WTC11 (cell line): ENCODE measurements at regions not wholly inside any gene's neighbourhood (a gene's known extent, or its start where the extent isn't known, plus 50 kb on each side); places are given as distances from the start of the nearest gene placed in this dataset.

Experiments
- FOXK1 ChIP-seq: sonication (generic); formaldehyde crosslinking; IDR thresholded peaks from 2 replicates; pipeline ENCODE4 v1.8.0; 2022; ENCODE audit warnings: mild to moderate bottlenecking, moderate library complexity, missing genetic modification reagents
- FOXP1 ChIP-seq: sonication (generic); formaldehyde crosslinking; IDR thresholded peaks from 2 replicates; pipeline ENCODE4 v1.8.0; 2022; ENCODE audit warnings: missing genetic modification reagents, mild to moderate bottlenecking, moderate library complexity, borderline replicate concordance
- GABPB1 ChIP-seq: sonication (generic); formaldehyde crosslinking; IDR thresholded peaks from 2 replicates; pipeline ENCODE4 v1.8.1; 2023; ENCODE audit warnings: mild to moderate bottlenecking, missing genetic modification reagents
- NFYB ChIP-seq: sonication (generic); formaldehyde crosslinking; conservative IDR thresholded peaks from 2 replicates; pipeline ENCODE4 v1.8.0; 2022; ENCODE audit warnings: low read depth, missing genetic modification reagents
- OVOL2 ChIP-seq: fragments of 250-450 bp; sonication (Bioruptor Pico); IDR thresholded peaks from 2 replicates; pipeline ENCODE4 v1.9.0; 2021; ENCODE audit warnings: mild to moderate bottlenecking, borderline replicate concordance
- SMAD3 ChIP-seq: sonication (generic); formaldehyde crosslinking; IDR thresholded peaks from 2 replicates; pipeline ENCODE4 v1.8.0; 2022; ENCODE audit warnings: missing genetic modification reagents, mild to moderate bottlenecking, borderline replicate concordance
- SMAD4 ChIP-seq: sonication (generic); formaldehyde crosslinking; IDR thresholded peaks from 2 replicates; pipeline ENCODE4 v1.8.0; 2022; ENCODE audit warnings: mild to moderate bottlenecking, missing genetic modification reagents
- TEAD4 ChIP-seq: sonication (generic); formaldehyde crosslinking; IDR thresholded peaks from 2 replicates; pipeline ENCODE4 v1.8.0; 2022; ENCODE audit warnings: mild to moderate bottlenecking, missing genetic modification reagents
- ZNF396 ChIP-seq: fragments of 250-450 bp; sonication (Bioruptor Pico); IDR thresholded peaks from 2 replicates; pipeline ENCODE4 v1.8.0; 2021; ENCODE audit warnings: mild to moderate bottlenecking, moderate library complexity, borderline replicate concordance
- ZNF423 ChIP-seq: fragments of 250-450 bp; sonication (Bioruptor Pico); IDR thresholded peaks from 2 replicates; pipeline ENCODE4 v2.1.2; 2022; ENCODE audit warnings: mild to moderate bottlenecking, moderate library complexity
- TF ChIP-seq, protein P1 (sequence below): sonication (generic); formaldehyde crosslinking; IDR thresholded peaks from 2 replicates; pipeline ENCODE4 v1.8.0; 2022; ENCODE audit warnings: mild to moderate bottlenecking, missing genetic modification reagents
- TF ChIP-seq, protein P2 (sequence below): sonication (generic); formaldehyde crosslinking; IDR thresholded peaks from 2 replicates; pipeline ENCODE4 v1.8.1; 2022; ENCODE audit warnings: missing genetic modification reagents, borderline replicate concordance
- TF ChIP-seq, protein P3 (sequence below): sonication (generic); formaldehyde crosslinking; IDR thresholded peaks from 2 replicates; pipeline ENCODE4 v1.8.0; 2023; ENCODE audit warnings: missing genetic modification reagents
- TF ChIP-seq, protein P4 (sequence below): sonication (generic); formaldehyde crosslinking; IDR thresholded peaks from 2 replicates; pipeline ENCODE4 v1.8.1; 2023; ENCODE audit warnings: mild to moderate bottlenecking, missing genetic modification reagents, borderline replicate concordance
- TF ChIP-seq, protein P5 (sequence below): sonication (generic); formaldehyde crosslinking; IDR thresholded peaks from 2 replicates; pipeline ENCODE4 v1.8.0; 2023; ENCODE audit warnings: mild to moderate bottlenecking, missing genetic modification reagents
- TF ChIP-seq, protein P6 (sequence below): fragments of 250-450 bp; sonication (Bioruptor Pico); IDR thresholded peaks from 2 replicates; pipeline ENCODE4 v1.9.0; 2021; ENCODE audit warnings: mild to moderate bottlenecking
- TF ChIP-seq, protein P7 (sequence below): sonication (generic); formaldehyde crosslinking; IDR thresholded peaks from 2 replicates; pipeline ENCODE4 v1.8.0; 2022; ENCODE audit warnings: mild to moderate bottlenecking, missing genetic modification reagents

DNA sequence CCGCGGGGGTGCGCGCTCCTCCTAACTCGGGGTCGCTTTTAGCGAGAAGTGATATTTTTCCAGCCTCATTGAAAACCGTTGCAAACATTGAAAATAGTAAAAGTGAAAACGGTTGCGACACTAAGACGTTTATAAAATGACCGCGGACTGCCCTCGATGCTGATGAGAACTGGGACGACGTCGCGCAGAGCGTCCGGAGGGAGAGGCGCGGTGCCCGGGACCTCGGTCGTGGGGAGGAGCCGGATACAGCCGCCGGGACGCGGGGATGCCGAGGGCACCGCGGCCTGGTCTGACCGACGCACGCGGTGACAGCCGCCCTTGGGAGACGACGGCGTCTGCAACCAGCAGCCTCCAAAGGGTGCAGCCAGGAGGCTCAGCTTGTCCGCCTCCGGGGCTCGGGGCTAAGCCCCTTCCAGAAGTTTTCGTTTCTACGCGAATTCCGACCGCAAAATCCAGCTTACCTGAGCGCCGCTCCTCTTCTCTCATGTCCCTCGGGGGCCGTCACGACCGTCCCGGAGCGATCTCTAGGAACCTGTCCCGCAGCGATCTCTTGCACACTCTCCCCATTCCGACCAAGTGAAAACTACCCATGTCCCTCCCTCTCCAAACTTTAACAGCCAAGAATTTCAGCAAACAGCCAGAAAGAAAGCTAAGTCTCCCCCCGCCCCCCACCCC lies 144.4 kb upstream of the ETS2 start (continued):
- TF ChIP-seq, protein P1, sequence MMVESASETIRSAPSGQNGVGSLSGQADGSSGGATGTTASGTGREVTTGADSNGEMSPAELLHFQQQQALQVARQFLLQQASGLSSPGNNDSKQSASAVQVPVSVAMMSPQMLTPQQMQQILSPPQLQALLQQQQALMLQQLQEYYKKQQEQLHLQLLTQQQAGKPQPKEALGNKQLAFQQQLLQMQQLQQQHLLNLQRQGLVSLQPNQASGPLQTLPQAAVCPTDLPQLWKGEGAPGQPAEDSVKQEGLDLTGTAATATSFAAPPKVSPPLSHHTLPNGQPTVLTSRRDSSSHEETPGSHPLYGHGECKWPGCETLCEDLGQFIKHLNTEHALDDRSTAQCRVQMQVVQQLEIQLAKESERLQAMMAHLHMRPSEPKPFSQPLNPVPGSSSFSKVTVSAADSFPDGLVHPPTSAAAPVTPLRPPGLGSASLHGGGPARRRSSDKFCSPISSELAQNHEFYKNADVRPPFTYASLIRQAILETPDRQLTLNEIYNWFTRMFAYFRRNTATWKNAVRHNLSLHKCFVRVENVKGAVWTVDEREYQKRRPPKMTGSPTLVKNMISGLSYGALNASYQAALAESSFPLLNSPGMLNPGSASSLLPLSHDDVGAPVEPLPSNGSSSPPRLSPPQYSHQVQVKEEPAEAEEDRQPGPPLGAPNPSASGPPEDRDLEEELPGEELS (CRISPR knock-in tag) = peak; percentile 78; the same call in 1 of the 2 replicates
- no peak for TF ChIP-seq ZNF396 (CRISPR knock-in tag)
- TF ChIP-seq NFYB (CRISPR knock-in tag) = no peak
- no peak for TF ChIP-seq OVOL2 (CRISPR knock-in tag)
- no peak for TF ChIP-seq GABPB1 (CRISPR knock-in tag)
- TF ChIP-seq SMAD3 = no peak
- TF ChIP-seq, protein P2, sequence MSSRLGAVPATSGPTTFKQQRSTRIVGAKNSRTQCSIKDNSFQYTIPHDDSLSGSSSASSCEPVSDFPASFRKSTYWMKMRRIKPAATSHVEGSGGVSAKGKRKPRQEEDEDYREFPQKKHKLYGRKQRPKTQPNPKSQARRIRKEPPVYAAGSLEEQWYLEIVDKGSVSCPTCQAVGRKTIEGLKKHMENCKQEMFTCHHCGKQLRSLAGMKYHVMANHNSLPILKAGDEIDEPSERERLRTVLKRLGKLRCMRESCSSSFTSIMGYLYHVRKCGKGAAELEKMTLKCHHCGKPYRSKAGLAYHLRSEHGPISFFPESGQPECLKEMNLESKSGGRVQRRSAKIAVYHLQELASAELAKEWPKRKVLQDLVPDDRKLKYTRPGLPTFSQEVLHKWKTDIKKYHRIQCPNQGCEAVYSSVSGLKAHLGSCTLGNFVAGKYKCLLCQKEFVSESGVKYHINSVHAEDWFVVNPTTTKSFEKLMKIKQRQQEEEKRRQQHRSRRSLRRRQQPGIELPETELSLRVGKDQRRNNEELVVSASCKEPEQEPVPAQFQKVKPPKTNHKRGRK (CRISPR knock-in tag) = no peak
- TF ChIP-seq, protein P3, sequence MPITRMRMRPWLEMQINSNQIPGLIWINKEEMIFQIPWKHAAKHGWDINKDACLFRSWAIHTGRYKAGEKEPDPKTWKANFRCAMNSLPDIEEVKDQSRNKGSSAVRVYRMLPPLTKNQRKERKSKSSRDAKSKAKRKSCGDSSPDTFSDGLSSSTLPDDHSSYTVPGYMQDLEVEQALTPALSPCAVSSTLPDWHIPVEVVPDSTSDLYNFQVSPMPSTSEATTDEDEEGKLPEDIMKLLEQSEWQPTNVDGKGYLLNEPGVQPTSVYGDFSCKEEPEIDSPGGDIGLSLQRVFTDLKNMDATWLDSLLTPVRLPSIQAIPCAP (CRISPR knock-in tag) = 0 out of 2 replicates have a peak, but pooled peaks have one; percentile 23
- TF ChIP-seq FOXP1 (CRISPR knock-in tag) = no peak
- TF ChIP-seq, protein P4, sequence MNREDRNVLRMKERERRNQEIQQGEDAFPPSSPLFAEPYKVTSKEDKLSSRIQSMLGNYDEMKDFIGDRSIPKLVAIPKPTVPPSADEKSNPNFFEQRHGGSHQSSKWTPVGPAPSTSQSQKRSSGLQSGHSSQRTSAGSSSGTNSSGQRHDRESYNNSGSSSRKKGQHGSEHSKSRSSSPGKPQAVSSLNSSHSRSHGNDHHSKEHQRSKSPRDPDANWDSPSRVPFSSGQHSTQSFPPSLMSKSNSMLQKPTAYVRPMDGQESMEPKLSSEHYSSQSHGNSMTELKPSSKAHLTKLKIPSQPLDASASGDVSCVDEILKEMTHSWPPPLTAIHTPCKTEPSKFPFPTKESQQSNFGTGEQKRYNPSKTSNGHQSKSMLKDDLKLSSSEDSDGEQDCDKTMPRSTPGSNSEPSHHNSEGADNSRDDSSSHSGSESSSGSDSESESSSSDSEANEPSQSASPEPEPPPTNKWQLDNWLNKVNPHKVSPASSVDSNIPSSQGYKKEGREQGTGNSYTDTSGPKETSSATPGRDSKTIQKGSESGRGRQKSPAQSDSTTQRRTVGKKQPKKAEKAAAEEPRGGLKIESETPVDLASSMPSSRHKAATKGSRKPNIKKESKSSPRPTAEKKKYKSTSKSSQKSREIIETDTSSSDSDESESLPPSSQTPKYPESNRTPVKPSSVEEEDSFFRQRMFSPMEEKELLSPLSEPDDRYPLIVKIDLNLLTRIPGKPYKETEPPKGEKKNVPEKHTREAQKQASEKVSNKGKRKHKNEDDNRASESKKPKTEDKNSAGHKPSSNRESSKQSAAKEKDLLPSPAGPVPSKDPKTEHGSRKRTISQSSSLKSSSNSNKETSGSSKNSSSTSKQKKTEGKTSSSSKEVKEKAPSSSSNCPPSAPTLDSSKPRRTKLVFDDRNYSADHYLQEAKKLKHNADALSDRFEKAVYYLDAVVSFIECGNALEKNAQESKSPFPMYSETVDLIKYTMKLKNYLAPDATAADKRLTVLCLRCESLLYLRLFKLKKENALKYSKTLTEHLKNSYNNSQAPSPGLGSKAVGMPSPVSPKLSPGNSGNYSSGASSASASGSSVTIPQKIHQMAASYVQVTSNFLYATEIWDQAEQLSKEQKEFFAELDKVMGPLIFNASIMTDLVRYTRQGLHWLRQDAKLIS (CRISPR knock-in tag) = no peak
- TF ChIP-seq, protein P5, sequence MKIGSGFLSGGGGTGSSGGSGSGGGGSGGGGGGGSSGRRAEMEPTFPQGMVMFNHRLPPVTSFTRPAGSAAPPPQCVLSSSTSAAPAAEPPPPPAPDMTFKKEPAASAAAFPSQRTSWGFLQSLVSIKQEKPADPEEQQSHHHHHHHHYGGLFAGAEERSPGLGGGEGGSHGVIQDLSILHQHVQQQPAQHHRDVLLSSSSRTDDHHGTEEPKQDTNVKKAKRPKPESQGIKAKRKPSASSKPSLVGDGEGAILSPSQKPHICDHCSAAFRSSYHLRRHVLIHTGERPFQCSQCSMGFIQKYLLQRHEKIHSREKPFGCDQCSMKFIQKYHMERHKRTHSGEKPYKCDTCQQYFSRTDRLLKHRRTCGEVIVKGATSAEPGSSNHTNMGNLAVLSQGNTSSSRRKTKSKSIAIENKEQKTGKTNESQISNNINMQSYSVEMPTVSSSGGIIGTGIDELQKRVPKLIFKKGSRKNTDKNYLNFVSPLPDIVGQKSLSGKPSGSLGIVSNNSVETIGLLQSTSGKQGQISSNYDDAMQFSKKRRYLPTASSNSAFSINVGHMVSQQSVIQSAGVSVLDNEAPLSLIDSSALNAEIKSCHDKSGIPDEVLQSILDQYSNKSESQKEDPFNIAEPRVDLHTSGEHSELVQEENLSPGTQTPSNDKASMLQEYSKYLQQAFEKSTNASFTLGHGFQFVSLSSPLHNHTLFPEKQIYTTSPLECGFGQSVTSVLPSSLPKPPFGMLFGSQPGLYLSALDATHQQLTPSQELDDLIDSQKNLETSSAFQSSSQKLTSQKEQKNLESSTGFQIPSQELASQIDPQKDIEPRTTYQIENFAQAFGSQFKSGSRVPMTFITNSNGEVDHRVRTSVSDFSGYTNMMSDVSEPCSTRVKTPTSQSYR (CRISPR knock-in tag) = no peak
- TF ChIP-seq, protein P6, sequence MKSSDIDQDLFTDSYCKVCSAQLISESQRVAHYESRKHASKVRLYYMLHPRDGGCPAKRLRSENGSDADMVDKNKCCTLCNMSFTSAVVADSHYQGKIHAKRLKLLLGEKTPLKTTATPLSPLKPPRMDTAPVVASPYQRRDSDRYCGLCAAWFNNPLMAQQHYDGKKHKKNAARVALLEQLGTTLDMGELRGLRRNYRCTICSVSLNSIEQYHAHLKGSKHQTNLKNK (CRISPR knock-in tag) = no peak
- TF ChIP-seq FOXK1 (CRISPR knock-in tag) = no peak; the same call in 1 of the 2 replicates
- no peak for TF ChIP-seq TEAD4 (CRISPR knock-in tag)
- TF ChIP-seq ZNF423 (CRISPR knock-in tag) = peak; percentile 52; the same call in 1 of the 2 replicates
- no peak for TF ChIP-seq SMAD4 (CRISPR knock-in tag)
- TF ChIP-seq, protein P7, sequence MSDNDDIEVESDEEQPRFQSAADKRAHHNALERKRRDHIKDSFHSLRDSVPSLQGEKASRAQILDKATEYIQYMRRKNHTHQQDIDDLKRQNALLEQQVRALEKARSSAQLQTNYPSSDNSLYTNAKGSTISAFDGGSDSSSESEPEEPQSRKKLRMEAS (CRISPR knock-in tag) = peak; percentile 66; the same call in 1 of the 2 replicates
